HT-29 (cell line): ENCODE measurements at regions not wholly inside any gene's neighbourhood (a gene's known extent, or its start where the extent isn't known, plus 50 kb on each side); places are given as distances from the start of the nearest gene placed in this dataset.

Experiments
- DNase-seq: peaks from one replicate; pipeline ENCODE4 v3.0.0-alpha.2; 2015; ENCODE audit warnings: low spot score

- no peak for DNase-seq
These were observed 313.7 kb downstream of the SEC14L1 start for GRCh38 chr17:77454242-77455095.

GRCh38 chr17:77455111-77455890 lies 314.5 kb downstream of the SEC14L1 start:
- no peak for DNase-seq

- no peak for DNase-seq
These were observed 315.1 kb downstream of the SEC14L1 start for GRCh38 chr17:77455891-77456260.

- DNase-seq, result no peak
These were observed 315.6 kb downstream of the SEC14L1 start for GRCh38 chr17:77456271-77456950.

- no peak for DNase-seq
These were observed 316.3 kb downstream of the SEC14L1 start for GRCh38 chr17:77456951-77457548.

- no peak for DNase-seq
These were observed 316.9 kb downstream of the SEC14L1 start for GRCh38 chr17:77457572-77458201.

- no peak for DNase-seq
These were observed 317.6 kb downstream of the SEC14L1 start for GRCh38 chr17:77458202-77459017.

GRCh38 chr17:77459018-77459755 lies 318.4 kb downstream of the SEC14L1 start:
- no peak for DNase-seq

- no peak for DNase-seq
These were observed 319.8 kb downstream of the SEC14L1 start for GRCh38 chr17:77460514-77461046.

- no peak for DNase-seq
These were observed 320.7 kb downstream of the SEC14L1 start for GRCh38 chr17:77461277-77462057.

- DNase-seq, result no peak
These were observed 321.3 kb downstream of the SEC14L1 start for GRCh38 chr17:77462090-77462489.

GRCh38 chr17:77462553-77463497 lies 322.1 kb downstream of the SEC14L1 start:
- DNase-seq, result no peak

GRCh38 chr17:77464988-77465357 lies 324.2 kb downstream of the SEC14L1 start:
- no peak for DNase-seq

GRCh38 chr17:77465358-77466041 lies 324.7 kb downstream of the SEC14L1 start:
- no peak for DNase-seq

GRCh38 chr17:77466140-77466539 lies 325.4 kb downstream of the SEC14L1 start:
- DNase-seq, result no peak

GRCh38 chr17:77466596-77467223 lies 325.9 kb downstream of the SEC14L1 start:
- DNase-seq, result no peak

GRCh38 chr17:77467521-77467920 lies 326.8 kb downstream of the SEC14L1 start:
- no peak for DNase-seq
